LoVo (cell line): ENCODE measurements at regions not wholly inside any gene's neighbourhood (a gene's known extent, or its start where the extent isn't known, plus 50 kb on each side); places are given as distances from the start of the nearest gene placed in this dataset.

Experiments used
- DNase-seq: peaks from one replicate; pipeline ENCODE4 v3.0.0-alpha.2; 2016; ENCODE audit warnings: low spot score

GRCh38 chr6:44012078-44012493 lies 115.2 kb downstream of the MRPL14 start:
- DNase-seq = no peak

GRCh38 chr6:44011350-44011920 lies 115.8 kb downstream of the MRPL14 start:
- no peak for DNase-seq

GRCh38 chr6:44010411-44011349 lies 116.6 kb downstream of the MRPL14 start:
- peak; percentile 11 for DNase-seq

- no peak for DNase-seq
Measured at GRCh38 chr6:44009425-44010321, 117.6 kb downstream of the MRPL14 start.

GRCh38 chr6:44008821-44009370 lies 118.4 kb downstream of the MRPL14 start:
- no peak for DNase-seq

GRCh38 chr6:44007818-44008621 lies 119.2 kb downstream of the MRPL14 start:
- no peak for DNase-seq

GRCh38 chr6:44006872-44007303 lies 120.4 kb downstream of the MRPL14 start:
- DNase-seq = no peak

- DNase-seq = no peak
Measured at GRCh38 chr6:44006123-44006871, 121.0 kb downstream of the MRPL14 start.

- no peak for DNase-seq
Measured at GRCh38 chr6:44005507-44005903, 121.7 kb downstream of the MRPL14 start.

GRCh38 chr6:44004625-44005506 lies 122.4 kb downstream of the MRPL14 start:
- no peak for DNase-seq

- no peak for DNase-seq
Measured at GRCh38 chr6:44004136-44004535, 123.1 kb downstream of the MRPL14 start.

GRCh38 chr6:44003345-44004061 lies 123.7 kb downstream of the MRPL14 start:
- no peak for DNase-seq

- DNase-seq = no peak
Measured at GRCh38 chr6:44002593-44003344, 124.5 kb downstream of the MRPL14 start.

- DNase-seq = peak; percentile 42
Measured at GRCh38 chr6:44002067-44002592, 125.1 kb downstream of the MRPL14 start.

- no peak for DNase-seq
Measured at GRCh38 chr6:44001318-44002066, 125.8 kb downstream of the MRPL14 start.

GRCh38 chr6:44000164-44000842 lies 126.9 kb downstream of the MRPL14 start:
- peak; percentile 12 for DNase-seq
